IMR-90 (cell line): ENCODE measurements at regions not wholly inside any gene's neighbourhood (a gene's known extent, or its start where the extent isn't known, plus 50 kb on each side); places are given as distances from the start of the nearest gene placed in this dataset.

ENCODE experiments used
- ATAC-seq: fragments of 200-7000 bp; cut with Tn5 transposase; 2 replicates; pipeline ENCODE4 v1.9.1; 2020; ENCODE audit warnings: low read depth, mild to moderate bottlenecking, moderate library complexity
- BruUV-seq: library from RNA; stranded (reverse); fragments of 400-500 nt; replicated peaks from 2 replicates; lab custom pipeline; 2021; lab: Mats Ljungman, UMichigan
- CTCF ChIA-PET: fragments of 300-600 bp; formaldehyde crosslinking; extraction: SDS; loops from one replicate; lab custom pipeline; 2021; ENCODE audit warnings: antibody characterized with exemption; lab: Yijun Ruan, JAX
- POLR2A ChIA-PET: fragments of 300-600 bp; sonication (Branson Sonifier 250); formaldehyde crosslinking; loops from one replicate; lab custom pipeline; 2022; ENCODE audit warnings: antibody characterized with exemption; ENCODE audit not compliant: unreplicated experiment; lab: Charles Lee
- DNase-seq: peaks from one replicate; pipeline ENCODE4 v3.0.0; 2013
- H2AFZ ChIP-seq: replicated peaks from 2 replicates; pipeline ENCODE3; 2013; ENCODE audit warnings: low read length, mild to moderate bottlenecking; ENCODE audit not compliant: poor library complexity
- H2AK5ac ChIP-seq: 2 replicates; pipeline ENCODE4 v1.6.1; 2013; ENCODE audit warnings: low read depth, low read length, inconsistent platforms
- H2AK9ac ChIP-seq: replicated peaks from 2 replicates; pipeline ENCODE3; 2013; ENCODE audit warnings: mild to moderate bottlenecking, low read depth, low read length, moderate library complexity; ENCODE audit not compliant: poor library complexity
- H2BK120ac ChIP-seq: 2 replicates; pipeline ENCODE4 v1.6.1; 2013; ENCODE audit warnings: low read depth, low read length, inconsistent platforms
- H2BK15ac ChIP-seq: 3 replicates; pipeline ENCODE4 v1.6.1; 2013; ENCODE audit warnings: low read depth, low read length, inconsistent platforms
- H2BK20ac ChIP-seq: 2 replicates; pipeline ENCODE4 v1.6.1; 2013; ENCODE audit warnings: low read depth, mild to moderate bottlenecking, inconsistent platforms, low read length, moderate library complexity
- H2BK5ac ChIP-seq: 2 replicates; pipeline ENCODE4 v1.6.1; 2013; ENCODE audit warnings: mild to moderate bottlenecking, low read depth, low read length, inconsistent platforms; ENCODE audit not compliant: poor library complexity, severe bottlenecking
- H3K14ac ChIP-seq: replicated peaks from 2 replicates; pipeline ENCODE4 v1.6.1; 2013; ENCODE audit warnings: low read depth, low read length, inconsistent platforms
- H3K18ac ChIP-seq: 2 replicates; pipeline ENCODE4 v1.6.1; 2013; ENCODE audit warnings: low read depth, low read length, control low read depth
- H3K23ac ChIP-seq: 2 replicates; pipeline ENCODE4 v1.6.1; 2013; ENCODE audit warnings: low read depth, low read length, inconsistent platforms
- H3K27ac ChIP-seq: 2 replicates; pipeline ENCODE4 v1.5.1; 2013; ENCODE audit warnings: mild to moderate bottlenecking, control low read depth, low read length; ENCODE audit not compliant: insufficient read depth
- H3K27me3 ChIP-seq: 2 replicates; pipeline ENCODE4 v1.6.1; 2013; ENCODE audit warnings: low read length; ENCODE audit not compliant: control insufficient read depth, insufficient read depth
- H3K36me3 ChIP-seq: 2 replicates; pipeline ENCODE4 v1.6.1; 2013; ENCODE audit warnings: low read length, mixed read lengths; ENCODE audit not compliant: control insufficient read depth, insufficient read depth
- H3K4ac ChIP-seq: 2 replicates; pipeline ENCODE4 v1.6.1; 2013; ENCODE audit warnings: low read depth, low read length, inconsistent platforms
- H3K4me1 ChIP-seq: 2 replicates; pipeline ENCODE4 v1.6.1; 2013; ENCODE audit warnings: low read length, mixed read lengths; ENCODE audit not compliant: control insufficient read depth, insufficient read depth
- H3K4me2 ChIP-seq: 2 replicates; pipeline ENCODE4 v1.6.1; 2013; ENCODE audit warnings: low read depth, mild to moderate bottlenecking, control low read depth, low read length, moderate library complexity
- H3K4me3 ChIP-seq: 2 replicates; pipeline ENCODE4 v1.5.1; 2013; ENCODE audit warnings: low read depth, mild to moderate bottlenecking, control low read depth, low read length, moderate library complexity; ENCODE audit not compliant: insufficient read depth
- H3K56ac ChIP-seq: 2 replicates; pipeline ENCODE4 v1.6.1; 2013; ENCODE audit warnings: low read length, inconsistent platforms; ENCODE audit not compliant: insufficient read depth; ENCODE audit errors: extremely low read depth
- H3K79me1 ChIP-seq, 2 experiments: 2 replicates each; pipeline ENCODE4 v1.6.1; 2013; ENCODE audit warnings: low read length in 2 of 2, inconsistent platforms in 1 of 2, low read depth in 1 of 2
- H3K9ac ChIP-seq: 2 replicates; pipeline ENCODE4 v1.6.1; 2013; ENCODE audit warnings: low read depth, low read length, control low read depth
- H3K9me1 ChIP-seq: 2 replicates; pipeline ENCODE4 v1.6.1; 2013; ENCODE audit warnings: low read length, inconsistent platforms; ENCODE audit not compliant: insufficient read depth
- H3K9me3 ChIP-seq: 2 replicates; pipeline ENCODE4 v1.6.1; 2013; ENCODE audit warnings: low read length; ENCODE audit not compliant: control insufficient read depth, insufficient read depth
- H4K20me1 ChIP-seq: 2 replicates; pipeline ENCODE4 v1.6.1; 2013; ENCODE audit warnings: low read length, inconsistent platforms; ENCODE audit not compliant: insufficient read depth
- H4K5ac ChIP-seq: 2 replicates; pipeline ENCODE4 v1.6.1; 2013; ENCODE audit warnings: mild to moderate bottlenecking, low read depth, low read length, control low read depth
- H4K8ac ChIP-seq, 2 experiments: 2 replicates each; pipeline ENCODE4 v1.6.1; 2013; ENCODE audit warnings: low read depth in 2 of 2, low read length in 2 of 2, control low read depth in 1 of 2, inconsistent platforms in 1 of 2
- H4K91ac ChIP-seq: 2 replicates; pipeline ENCODE4 v1.6.1; 2013; ENCODE audit warnings: low read depth, low read length, inconsistent platforms; ENCODE audit not compliant: insufficient read depth
- CEBPB ChIP-seq: IDR thresholded peaks from 2 replicates; pipeline ENCODE4 v1.6.1; 2012; ENCODE audit warnings: low read depth, low read length, improper control_type of control experiment
- CHD1 ChIP-seq: IDR thresholded peaks from 2 replicates; pipeline ENCODE4 v1.6.1; 2012; ENCODE audit warnings: low read depth, low read length, improper control_type of control experiment
- MAFK ChIP-seq: IDR thresholded peaks from 2 replicates; pipeline ENCODE4 v1.6.1; 2012; ENCODE audit warnings: low read depth, low read length, improper control_type of control experiment
- NFE2L2 ChIP-seq: fragments of 150-350 bp; IDR thresholded peaks from 2 replicates; pipeline ENCODE4 v1.6.1; 2016; ENCODE audit warnings: low read depth, mild to moderate bottlenecking, low read length
- POLR2A ChIP-seq: IDR thresholded peaks from 2 replicates; pipeline ENCODE4 v1.6.1; 2012; ENCODE audit warnings: mild to moderate bottlenecking, low read depth, low read length
- RAD21 ChIP-seq: IDR thresholded peaks from 2 replicates; pipeline ENCODE4 v1.6.1; 2012; ENCODE audit warnings: low read length, improper control_type of control experiment
- RCOR1 ChIP-seq: IDR thresholded peaks from 2 replicates; pipeline ENCODE4 v1.6.1; 2012; ENCODE audit warnings: mild to moderate bottlenecking, low read length, improper control_type of control experiment; ENCODE audit not compliant: insufficient replicate concordance
- SMC3 ChIP-seq: fragments of 150-350 bp; IDR thresholded peaks from 2 replicates; pipeline ENCODE4 v1.6.1; 2016; ENCODE audit warnings: low read depth, mild to moderate bottlenecking, antibody characterized with exemption, low read length, moderate library complexity
- WGBS, 2 experiments: methylation state at CpG; one replicate each; pipeline versions ENCODE4 v1.1.5 to v1.1.7; 2013; ENCODE audit warnings: missing lambda C conversion rate in 2 of 2; ENCODE audit not compliant: insufficient read length in 1 of 2; ENCODE audit errors: extremely low coverage in 2 of 2; 5-methylcytosine and 5-hydroxymethylcytosine counted together
- dilution Hi-C: fragments of 300-500 bp; cut with HindIII; formaldehyde crosslinking; loops from one replicate; pipeline ENCODE4 v1.14.3; 2018; ENCODE audit warnings: low sequenced_read_pairs; ENCODE audit not compliant: unreplicated experiment
- in situ Hi-C: fragments of 300-500 bp; cut with MboI; formaldehyde crosslinking; loops from 3 replicates; pipeline ENCODE4 v1.14.3; 2019; ENCODE audit warnings: low sequenced_read_pairs, inconsistent platforms, mixed read lengths
- intact Hi-C: fragments of 100-400 bp; cut with micrococcal nuclease; formaldehyde crosslinking; loops from 2 replicates; pipeline ENCODE4 v1.10.0; 2022

GRCh38 chr1:18012686-18013085 lies 94.9 kb upstream of the IGSF21 start:
- no CpG with 5 or more reads among the region's 8 CpGs for WGBS, 2 experiments

More at GRCh38 chr1:18012686-18013085, 94.9 kb upstream of the IGSF21 start:
- BruUV-seq = no TSS peak
- no peak for ATAC-seq
- ChIA-PET POLR2A (no interaction called here), CTCF (no interaction called here)
- no peak for TF ChIP-seq NFE2L2
- no peak for TF ChIP-seq SMC3
- no peak for TF ChIP-seq CEBPB
- TF ChIP-seq POLR2A = no peak
- TF ChIP-seq CHD1 = no peak
- no peak for TF ChIP-seq RCOR1
- no peak for TF ChIP-seq RAD21
- no peak for TF ChIP-seq MAFK
- no peak overlapping the region for H2BK15ac ChIP-seq
- in situ Hi-C loops = no loop called here
- no peaks in the 10 kb centered on the region for H3K4me1 ChIP-seq
- H3K4ac ChIP-seq = no peak overlapping the region
- no peak overlapping the region for H2AK9ac ChIP-seq
- no peak overlapping the region for H3K56ac ChIP-seq
- intact Hi-C loops = no loop called here
- no peak overlapping the region for H2BK20ac ChIP-seq
- no peak overlapping the region for H3K4me2 ChIP-seq
- no peak overlapping the region for H3K4me3 ChIP-seq
- H2BK120ac ChIP-seq = no peak overlapping the region
- H3K79me1 ChIP-seq = no peaks in the 10 kb centered on the region
- H2AFZ ChIP-seq = no peak overlapping the region
- no peak overlapping the region for H4K5ac ChIP-seq
- H3K27me3 ChIP-seq = no peaks in the 10 kb centered on the region
- H3K14ac ChIP-seq = no peak overlapping the region
- H3K27ac ChIP-seq = no peak overlapping the region
- no peaks in the 10 kb centered on the region for H3K36me3 ChIP-seq
- no peaks in the 10 kb centered on the region for H3K9me3 ChIP-seq
- H3K18ac ChIP-seq = no peak overlapping the region
- DNase-seq = no peak
- H3K9ac ChIP-seq = no peak overlapping the region
- no peak overlapping the region for H3K23ac ChIP-seq
- no peaks in the 10 kb centered on the region for H3K9me1 ChIP-seq
- no peak overlapping the region for H4K8ac ChIP-seq
- no peaks in the 10 kb centered on the region for H4K20me1 ChIP-seq
- H2BK5ac ChIP-seq = no peak overlapping the region
- no peak overlapping the region for H2AK5ac ChIP-seq
- H4K91ac ChIP-seq = no peak overlapping the region
- dilution Hi-C loops = no loop called here
